WTC11 (cell line): ENCODE measurements at regions not wholly inside any gene's neighbourhood (a gene's known extent, or its start where the extent isn't known, plus 50 kb on each side); places are given as distances from the start of the nearest gene placed in this dataset.

Experiments
- NR3C1 ChIP-seq: sonication (generic); formaldehyde crosslinking; conservative IDR thresholded peaks from 2 replicates; pipeline ENCODE4 v1.8.1; 2023; ENCODE audit warnings: low read depth, mild to moderate bottlenecking, missing genetic modification reagents
- ZNF121 ChIP-seq: sonication (generic); formaldehyde crosslinking; IDR thresholded peaks from 2 replicates; pipeline ENCODE4 v1.8.0; 2023; ENCODE audit warnings: missing genetic modification reagents
- TF ChIP-seq, protein P1 (sequence below): fragments of 200-600 bp; IDR thresholded peaks from 2 replicates; pipeline ENCODE4 v1.8.0; 2022; ENCODE audit warnings: antibody characterized with exemption

DNA sequence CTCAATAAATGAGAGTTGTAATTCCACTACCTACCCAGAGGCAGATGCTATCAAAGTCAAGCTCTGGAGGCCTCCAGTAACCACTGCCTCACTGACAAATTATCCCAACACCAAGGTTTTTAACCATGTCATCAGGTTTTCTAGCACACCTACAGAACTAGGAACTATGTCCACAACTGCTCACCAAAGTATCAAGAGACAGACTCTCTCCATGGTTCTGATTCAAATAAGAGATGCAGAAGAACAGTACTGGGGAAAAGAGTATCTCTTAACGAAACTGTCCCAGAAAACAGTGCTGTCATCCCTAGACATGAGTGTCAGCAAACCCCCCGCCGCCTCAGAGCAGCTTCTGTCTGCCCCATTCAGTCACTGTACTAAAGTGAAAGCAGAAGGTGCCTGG lies 301.7 kb downstream of the OMA1 start:
- TF ChIP-seq, protein P1, sequence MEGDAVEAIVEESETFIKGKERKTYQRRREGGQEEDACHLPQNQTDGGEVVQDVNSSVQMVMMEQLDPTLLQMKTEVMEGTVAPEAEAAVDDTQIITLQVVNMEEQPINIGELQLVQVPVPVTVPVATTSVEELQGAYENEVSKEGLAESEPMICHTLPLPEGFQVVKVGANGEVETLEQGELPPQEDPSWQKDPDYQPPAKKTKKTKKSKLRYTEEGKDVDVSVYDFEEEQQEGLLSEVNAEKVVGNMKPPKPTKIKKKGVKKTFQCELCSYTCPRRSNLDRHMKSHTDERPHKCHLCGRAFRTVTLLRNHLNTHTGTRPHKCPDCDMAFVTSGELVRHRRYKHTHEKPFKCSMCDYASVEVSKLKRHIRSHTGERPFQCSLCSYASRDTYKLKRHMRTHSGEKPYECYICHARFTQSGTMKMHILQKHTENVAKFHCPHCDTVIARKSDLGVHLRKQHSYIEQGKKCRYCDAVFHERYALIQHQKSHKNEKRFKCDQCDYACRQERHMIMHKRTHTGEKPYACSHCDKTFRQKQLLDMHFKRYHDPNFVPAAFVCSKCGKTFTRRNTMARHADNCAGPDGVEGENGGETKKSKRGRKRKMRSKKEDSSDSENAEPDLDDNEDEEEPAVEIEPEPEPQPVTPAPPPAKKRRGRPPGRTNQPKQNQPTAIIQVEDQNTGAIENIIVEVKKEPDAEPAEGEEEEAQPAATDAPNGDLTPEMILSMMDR: no peak
- TF ChIP-seq ZNF121: no peak
- no peak for TF ChIP-seq NR3C1 (CRISPR knock-in tag)
